ENCODE measurements at regions not wholly inside any gene's neighbourhood (a gene's known extent, or its start where the extent isn't known, plus 50 kb on each side); places are given as distances from the start of the nearest gene placed in this dataset.

DNA sequence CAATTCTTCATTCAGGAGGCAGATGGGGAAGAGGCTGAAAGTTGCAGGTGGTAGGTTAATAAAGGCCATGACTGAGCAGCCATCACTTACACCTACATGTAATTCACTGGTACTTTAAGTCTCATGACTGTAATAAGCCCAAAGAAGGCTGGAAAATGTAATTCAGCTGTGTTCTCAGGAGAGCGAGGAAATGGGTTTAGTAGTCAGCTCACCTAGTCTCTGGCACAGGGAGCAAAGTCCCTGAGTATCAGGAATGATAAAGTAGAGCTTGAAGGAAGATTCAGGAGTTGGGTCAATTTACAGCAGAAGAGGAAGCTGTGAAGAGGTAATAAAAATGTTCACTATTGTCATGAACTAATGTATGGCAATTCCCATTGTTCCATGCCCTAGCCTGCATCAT is 393.4 kb upstream of the KAZN start:
- WGBS (ENCODE audit: insufficient coverage) = 90% methylated on average over 1 of the region's 1 CpG
- Histone ChIP-seq H3K9me3 (ENCODE audit: control insufficient read depth, insufficient read depth, low read length) (no peaks in the 10 kb centered on the region), H3K36me3 (ENCODE audit: control insufficient read depth, insufficient read depth, low read length) (no peaks in the 10 kb centered on the region), H3K27me3 (ENCODE audit: control insufficient read depth, insufficient read depth, low read length) (no peaks in the 10 kb centered on the region), H3K4me1 (ENCODE audit: control insufficient read depth, insufficient read depth, low read length) (no peaks in the 10 kb centered on the region), H3K27ac (ENCODE audit: low read length) (no peak overlapping the region), H3K4me3 (ENCODE audit: low read length) (no peak overlapping the region)
- intact Hi-C loops (cut with micrococcal nuclease) = no loop called here
- no peak overlapping the region for H3K27ac Mint-ChIP-seq
- H3K4me1 Mint-ChIP-seq = no peaks in the 10 kb centered on the region
- no peaks in the 10 kb centered on the region for H3K36me3 Mint-ChIP-seq
- ATAC-seq (no peak), DNase-seq (no peak)
- TF ChIP-seq, protein P1, sequence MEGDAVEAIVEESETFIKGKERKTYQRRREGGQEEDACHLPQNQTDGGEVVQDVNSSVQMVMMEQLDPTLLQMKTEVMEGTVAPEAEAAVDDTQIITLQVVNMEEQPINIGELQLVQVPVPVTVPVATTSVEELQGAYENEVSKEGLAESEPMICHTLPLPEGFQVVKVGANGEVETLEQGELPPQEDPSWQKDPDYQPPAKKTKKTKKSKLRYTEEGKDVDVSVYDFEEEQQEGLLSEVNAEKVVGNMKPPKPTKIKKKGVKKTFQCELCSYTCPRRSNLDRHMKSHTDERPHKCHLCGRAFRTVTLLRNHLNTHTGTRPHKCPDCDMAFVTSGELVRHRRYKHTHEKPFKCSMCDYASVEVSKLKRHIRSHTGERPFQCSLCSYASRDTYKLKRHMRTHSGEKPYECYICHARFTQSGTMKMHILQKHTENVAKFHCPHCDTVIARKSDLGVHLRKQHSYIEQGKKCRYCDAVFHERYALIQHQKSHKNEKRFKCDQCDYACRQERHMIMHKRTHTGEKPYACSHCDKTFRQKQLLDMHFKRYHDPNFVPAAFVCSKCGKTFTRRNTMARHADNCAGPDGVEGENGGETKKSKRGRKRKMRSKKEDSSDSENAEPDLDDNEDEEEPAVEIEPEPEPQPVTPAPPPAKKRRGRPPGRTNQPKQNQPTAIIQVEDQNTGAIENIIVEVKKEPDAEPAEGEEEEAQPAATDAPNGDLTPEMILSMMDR (IDR thresholded peaks at IDR 0.05) = no peak
- H3K4me3 Mint-ChIP-seq = no peak overlapping the region
- H3K27me3 Mint-ChIP-seq (ENCODE audit: low read depth in 2 of 2) = peaks cover 0 to 10% of the 10 kb centered on the region in 2 donors
- no peaks in the 10 kb centered on the region for H3K9me3 Mint-ChIP-seq

DNA sequence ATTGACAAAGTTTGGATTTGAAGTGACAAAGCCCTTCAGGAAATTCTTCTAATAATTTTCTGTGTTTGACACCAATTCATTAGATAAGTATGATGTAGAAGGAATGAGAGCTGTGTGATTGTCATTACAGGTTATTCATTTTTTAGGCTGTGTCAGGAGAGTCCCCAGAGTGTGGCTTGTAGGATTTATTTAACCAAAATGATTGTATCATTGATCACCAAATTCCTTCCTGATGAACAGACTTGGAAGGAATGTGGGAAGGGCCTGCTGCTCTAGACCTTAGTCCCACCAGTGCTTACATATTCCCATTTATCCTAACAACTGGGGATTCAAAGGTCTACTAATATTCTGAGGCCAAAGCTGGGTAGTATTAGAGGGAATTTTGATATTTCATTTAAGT is 383.3 kb upstream of the KAZN start:
- intact Hi-C loops (cut with micrococcal nuclease) = no loop called here
- no peak overlapping the region for H3K4me3 ChIP-seq (ENCODE audit: low read length)
- no peaks in the 10 kb centered on the region for H3K36me3 ChIP-seq (ENCODE audit: control insufficient read depth, insufficient read depth, low read length)
- Mint-ChIP-seq H3K4me1 (no peaks in the 10 kb centered on the region), H3K27ac (no peak overlapping the region), H3K9me3 (peaks cover 2% of the 10 kb centered on the region in 2 donors), H3K4me3 (no peak overlapping the region), H3K36me3 (no peaks in the 10 kb centered on the region), H3K27me3 (ENCODE audit: low read depth in 2 of 2) (peaks cover 8 to 16% of the 10 kb centered on the region in 2 donors)
- no peaks in the 10 kb centered on the region for H3K27me3 ChIP-seq (ENCODE audit: control insufficient read depth, insufficient read depth, low read length)
- TF ChIP-seq, protein P1 (IDR thresholded peaks at IDR 0.05) = no peak
- no peaks in the 10 kb centered on the region for H3K4me1 ChIP-seq (ENCODE audit: control insufficient read depth, insufficient read depth, low read length)
- ATAC-seq (no peak), DNase-seq (no peak)
- no peak overlapping the region for H3K27ac ChIP-seq (ENCODE audit: low read length)
- no peaks in the 10 kb centered on the region for H3K9me3 ChIP-seq (ENCODE audit: control insufficient read depth, insufficient read depth, low read length)

DNA sequence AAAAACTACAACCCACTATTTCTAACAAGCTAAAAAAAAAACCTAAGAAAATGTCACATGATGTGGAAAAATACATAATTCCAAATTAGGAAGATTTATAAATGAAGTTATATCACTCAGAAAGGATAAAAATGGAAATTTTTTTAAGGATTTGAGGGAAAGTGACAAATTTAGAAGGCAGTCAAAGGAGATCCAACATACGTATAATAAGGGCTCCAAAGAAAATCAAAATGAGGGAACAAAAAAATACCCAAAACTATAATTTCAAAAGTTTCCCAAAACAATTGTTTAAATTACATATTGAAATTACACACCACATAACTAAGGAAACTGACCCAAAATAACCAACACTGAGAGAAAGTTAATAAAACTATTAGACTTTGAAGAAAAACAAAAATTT is 381.1 kb upstream of the KAZN start:
- Mint-ChIP-seq H3K27me3 (ENCODE audit: low read depth in 2 of 2) (peaks cover 8 to 16% of the 10 kb centered on the region in 2 donors), H3K4me1 (no peaks in the 10 kb centered on the region), H3K36me3 (no peaks in the 10 kb centered on the region), H3K9me3 (peaks cover 2% of the 10 kb centered on the region in 2 donors), H3K27ac (no peak overlapping the region), H3K4me3 (no peak overlapping the region)
- no peak for ATAC-seq
- DNase-seq = no peak
- Histone ChIP-seq H3K27ac (ENCODE audit: low read length) (no peak overlapping the region), H3K36me3 (ENCODE audit: control insufficient read depth, insufficient read depth, low read length) (no peaks in the 10 kb centered on the region), H3K4me1 (ENCODE audit: control insufficient read depth, insufficient read depth, low read length) (no peaks in the 10 kb centered on the region), H3K27me3 (ENCODE audit: control insufficient read depth, insufficient read depth, low read length) (no peaks in the 10 kb centered on the region), H3K9me3 (ENCODE audit: control insufficient read depth, insufficient read depth, low read length) (no peaks in the 10 kb centered on the region), H3K4me3 (ENCODE audit: low read length) (no peak overlapping the region)
- TF ChIP-seq, protein P1 (IDR thresholded peaks at IDR 0.05) = no peak
- intact Hi-C loops (cut with micrococcal nuclease) = no loop called here
- 100% methylated on average over 1 of the region's 1 CpG for WGBS (ENCODE audit: insufficient coverage)

DNA sequence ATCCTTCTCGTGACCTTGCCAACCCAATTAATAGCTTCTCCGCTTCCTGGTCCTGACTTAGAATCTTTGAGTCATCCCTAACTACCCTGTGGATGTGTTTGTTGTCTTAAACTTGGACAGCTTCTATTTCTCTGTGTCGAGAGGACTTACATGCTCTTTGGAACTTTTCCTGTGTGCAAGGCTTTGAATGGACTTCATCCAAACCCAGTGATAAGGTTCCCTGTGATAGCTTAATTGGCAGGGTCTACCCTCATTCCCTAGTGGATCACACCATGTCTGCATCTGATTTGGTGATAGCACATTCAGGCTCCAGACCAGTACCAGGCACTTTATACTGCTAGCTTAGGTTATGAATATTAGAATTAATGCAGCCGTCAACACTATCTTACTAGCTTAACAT is 378.2 kb upstream of the KAZN start:
- intact Hi-C loops (cut with micrococcal nuclease) = no loop called here
- 89% methylated on average over 3 of the region's 4 CpGs for WGBS (ENCODE audit: insufficient coverage)
- Mint-ChIP-seq H3K9me3 (peaks cover 2 to 6% of the 10 kb centered on the region in 2 donors), H3K27me3 (ENCODE audit: low read depth in 2 of 2) (peaks cover 0 to 12% of the 10 kb centered on the region in 2 donors), H3K4me1 (no peaks in the 10 kb centered on the region), H3K4me3 (no peak overlapping the region), H3K36me3 (no peaks in the 10 kb centered on the region), H3K27ac (no peak overlapping the region)
- H3K27me3 ChIP-seq (ENCODE audit: control insufficient read depth, insufficient read depth, low read length) = no peaks in the 10 kb centered on the region
- no peaks in the 10 kb centered on the region for H3K9me3 ChIP-seq (ENCODE audit: control insufficient read depth, insufficient read depth, low read length)
- H3K4me3 ChIP-seq (ENCODE audit: low read length) = no peak overlapping the region
- H3K27ac ChIP-seq (ENCODE audit: low read length) = no peak overlapping the region
- DNase-seq = no peak
- TF ChIP-seq, protein P1 (IDR thresholded peaks at IDR 0.05) = no peak
- ATAC-seq = no peak
- no peaks in the 10 kb centered on the region for H3K4me1 ChIP-seq (ENCODE audit: control insufficient read depth, insufficient read depth, low read length)
- H3K36me3 ChIP-seq (ENCODE audit: control insufficient read depth, insufficient read depth, low read length) = no peaks in the 10 kb centered on the region
